Stimulated activated CD4-positive, alpha-beta T cell treated with anti-CD3 and anti-CD28 coated beads, TNF-alpha, amount 100 ng/mL, for 4 hours (primary cell): ENCODE measurements at regions not wholly inside any gene's neighbourhood (a gene's known extent, or its start where the extent isn't known, plus 50 kb on each side); places are given as distances from the start of the nearest gene placed in this dataset.

Source experiments
- DNase-seq, 3 experiments: peaks; one replicate each; pipeline ENCODE4 v3.0.0-alpha.2; 2020; ENCODE audit warnings: low read depth in 3 of 3

DNA sequence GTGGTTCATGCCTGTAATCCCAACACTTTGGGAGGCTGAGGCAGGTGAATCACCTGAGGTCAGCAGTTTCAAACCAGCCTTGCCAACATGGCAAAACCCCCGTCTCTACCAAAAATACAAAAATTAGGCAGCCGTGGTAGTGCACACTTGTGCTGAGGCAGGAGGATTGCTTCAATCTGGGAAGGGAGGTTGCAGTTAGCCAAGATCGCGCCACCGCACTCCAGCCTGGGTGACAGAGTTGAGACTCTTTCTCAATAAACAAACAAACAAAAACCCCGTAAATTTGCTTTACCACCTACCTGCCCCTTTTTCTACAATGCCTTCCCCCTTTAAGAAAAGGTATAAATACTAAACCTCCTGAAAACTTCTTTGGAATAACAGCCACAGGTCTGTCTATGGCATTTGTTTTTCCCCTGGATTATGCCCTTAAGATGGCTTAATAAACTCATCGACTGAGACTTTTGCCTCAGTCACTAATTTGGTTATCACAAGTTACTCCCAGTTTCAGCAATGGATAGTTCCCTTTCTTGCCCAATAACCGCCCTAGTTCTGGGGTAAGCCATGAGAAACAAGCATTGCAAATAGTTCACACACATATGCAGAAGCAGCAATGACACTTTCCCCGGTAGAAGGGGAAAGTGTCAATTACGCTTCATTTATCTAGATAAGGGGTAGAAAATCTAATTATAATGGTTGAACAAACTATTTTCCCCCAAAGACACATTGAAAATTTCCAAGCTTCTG lies 52.8 kb upstream of the SVIL start:
- DNase-seq: no peak

- no peak for DNase-seq
These were observed 50.7 kb upstream of the SVIL start for GRCh38 chr10:29685506-29685905.
